ENCODE measurements at regions not wholly inside any gene's neighbourhood (a gene's known extent, or its start where the extent isn't known, plus 50 kb on each side); places are given as distances from the start of the nearest gene placed in this dataset.

DNA sequence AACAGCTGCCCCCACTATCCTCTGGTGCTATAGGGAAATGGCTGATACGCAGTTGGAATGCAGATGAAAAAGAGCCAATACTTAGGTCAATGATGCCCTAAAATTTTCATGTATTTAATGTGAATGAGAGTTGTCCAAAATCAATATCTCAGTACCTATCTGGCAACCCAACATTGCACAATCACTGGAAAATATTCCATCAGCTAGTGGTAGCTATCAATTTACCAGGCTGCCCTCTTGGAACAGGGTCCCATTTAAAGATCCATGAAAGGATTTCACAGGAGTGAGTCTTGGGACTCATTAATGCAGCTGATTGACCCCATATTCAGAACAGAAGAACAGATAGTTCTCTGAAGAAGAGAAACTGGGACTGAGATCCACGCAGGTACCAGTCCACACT lies 638.9 kb downstream of the SMARCA1 start:
- Histone ChIP-seq H3K27me3 (ENCODE audit: control insufficient read depth, insufficient read depth, low read length) (no peaks in the 10 kb centered on the region), H3K4me2 (ENCODE audit: low read length) (no peak overlapping the region), H3K4me1 (no peaks in the 10 kb centered on the region), H2AFZ (no peak overlapping the region), H3K4me3 (ENCODE audit: low read depth, low read length) (no peak overlapping the region), H3K9ac (no peak overlapping the region), H3K9me3 (ENCODE audit: control insufficient read depth, low read length) (no peaks in the 10 kb centered on the region), H3K27ac (no peak overlapping the region), H3K79me2 (no peaks in the 10 kb centered on the region), H3K36me3 (ENCODE audit: control insufficient read depth, insufficient read depth, low read length) (no peaks in the 10 kb centered on the region)
- TF ChIP-seq CTCF (IDR thresholded peaks at IDR 0.05): no peak

GRCh38 chrX:128883650-128884049 lies 639.6 kb downstream of the SMARCA1 start:
- Histone ChIP-seq H3K4me3 (ENCODE audit: low read depth, low read length) (no peak overlapping the region), H2AFZ (no peak overlapping the region), H3K9me3 (ENCODE audit: control insufficient read depth, low read length) (no peaks in the 10 kb centered on the region), H3K4me1 (no peaks in the 10 kb centered on the region), H3K27ac (no peak overlapping the region), H3K27me3 (ENCODE audit: control insufficient read depth, insufficient read depth, low read length) (no peaks in the 10 kb centered on the region), H3K4me2 (ENCODE audit: low read length) (no peak overlapping the region), H3K9ac (no peak overlapping the region), H3K36me3 (ENCODE audit: control insufficient read depth, insufficient read depth, low read length) (no peaks in the 10 kb centered on the region), H3K79me2 (no peaks in the 10 kb centered on the region)
- TF ChIP-seq CTCF (IDR thresholded peaks at IDR 0.05): no peak

DNA sequence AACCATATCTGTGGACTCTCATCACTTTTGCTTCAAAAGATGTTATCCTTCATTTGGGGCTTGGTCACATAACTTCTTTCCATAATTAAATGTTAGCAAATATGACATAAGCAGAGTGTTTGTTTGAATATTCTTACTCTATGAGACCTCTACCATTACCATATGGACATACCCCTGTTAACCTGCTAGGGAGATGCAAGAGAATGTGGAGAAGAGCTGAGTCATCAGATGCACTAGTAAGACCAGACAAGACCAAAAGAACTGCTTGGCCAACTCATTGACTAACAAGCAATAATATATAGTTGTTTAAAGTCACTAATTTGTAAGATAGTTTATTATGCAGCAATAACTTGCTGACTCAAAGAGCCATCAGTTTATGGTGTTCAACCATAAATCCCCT lies 652.9 kb downstream of the SMARCA1 start:
- Histone ChIP-seq H3K36me3 (ENCODE audit: control insufficient read depth, insufficient read depth, low read length) (no peaks in the 10 kb centered on the region), H3K27me3 (ENCODE audit: control insufficient read depth, insufficient read depth, low read length) (no peaks in the 10 kb centered on the region), H3K79me2 (no peaks in the 10 kb centered on the region), H3K4me1 (no peaks in the 10 kb centered on the region), H3K9ac (no peak overlapping the region), H3K27ac (no peak overlapping the region), H3K9me3 (ENCODE audit: control insufficient read depth, low read length) (no peaks in the 10 kb centered on the region), H3K4me2 (ENCODE audit: low read length) (no peak overlapping the region), H3K4me3 (ENCODE audit: low read depth, low read length) (no peak overlapping the region), H2AFZ (no peak overlapping the region)
- no peak for TF ChIP-seq CTCF (IDR thresholded peaks at IDR 0.05)

DNA sequence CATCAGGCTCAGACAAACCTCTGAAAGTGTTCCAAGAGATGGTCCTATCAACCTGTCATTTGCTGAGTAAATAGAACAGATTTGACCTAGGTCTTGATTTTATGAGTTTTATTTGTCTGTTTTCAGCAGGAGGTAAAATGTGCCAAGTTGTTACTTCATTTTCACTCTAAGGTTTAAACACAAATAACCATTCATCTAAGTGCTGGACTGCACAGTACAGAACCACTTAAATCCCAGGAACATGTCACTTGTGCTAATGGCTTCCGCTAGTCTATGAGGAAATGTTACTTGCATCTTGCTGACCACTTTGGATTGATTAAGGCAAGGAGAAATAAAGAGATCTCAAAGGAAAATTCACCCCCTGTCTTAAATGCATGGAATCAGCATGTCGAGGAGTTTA lies 660.7 kb downstream of the SMARCA1 start:
- no peak overlapping the region for H2AFZ ChIP-seq
- H3K36me3 ChIP-seq (ENCODE audit: control insufficient read depth, insufficient read depth, low read length): no peaks in the 10 kb centered on the region
- no peaks in the 10 kb centered on the region for H3K4me1 ChIP-seq
- TF ChIP-seq CTCF (IDR thresholded peaks at IDR 0.05): no peak
- H3K79me2 ChIP-seq: no peaks in the 10 kb centered on the region
- no peaks in the 10 kb centered on the region for H3K27me3 ChIP-seq (ENCODE audit: control insufficient read depth, insufficient read depth, low read length)
- no peak overlapping the region for H3K27ac ChIP-seq
- no peak overlapping the region for H3K4me2 ChIP-seq (ENCODE audit: low read length)
- no peak overlapping the region for H3K4me3 ChIP-seq (ENCODE audit: low read depth, low read length)
- no peak overlapping the region for H3K9ac ChIP-seq
- H3K9me3 ChIP-seq (ENCODE audit: control insufficient read depth, low read length): no peaks in the 10 kb centered on the region

GRCh38 chrX:128848374-128848773 lies 674.9 kb downstream of the SMARCA1 start:
- no peaks in the 10 kb centered on the region for H3K4me1 ChIP-seq
- no peaks in the 10 kb centered on the region for H3K79me2 ChIP-seq
- H3K36me3 ChIP-seq (ENCODE audit: control insufficient read depth, insufficient read depth, low read length): no peaks in the 10 kb centered on the region
- no peak overlapping the region for H3K4me3 ChIP-seq (ENCODE audit: low read depth, low read length)
- no peak overlapping the region for H3K27ac ChIP-seq
- H3K9me3 ChIP-seq (ENCODE audit: control insufficient read depth, low read length): no peaks in the 10 kb centered on the region
- H3K9ac ChIP-seq: no peak overlapping the region
- H2AFZ ChIP-seq: no peak overlapping the region
- TF ChIP-seq CTCF (IDR thresholded peaks at IDR 0.05): no peak
- no peaks in the 10 kb centered on the region for H3K27me3 ChIP-seq (ENCODE audit: control insufficient read depth, insufficient read depth, low read length)
- H3K4me2 ChIP-seq (ENCODE audit: low read length): no peak overlapping the region

Measured in parathyroid adenoma (tissue), 2 donors.